ENCODE measurements at regions not wholly inside any gene's neighbourhood (a gene's known extent, or its start where the extent isn't known, plus 50 kb on each side); places are given as distances from the start of the nearest gene placed in this dataset.

DNA sequence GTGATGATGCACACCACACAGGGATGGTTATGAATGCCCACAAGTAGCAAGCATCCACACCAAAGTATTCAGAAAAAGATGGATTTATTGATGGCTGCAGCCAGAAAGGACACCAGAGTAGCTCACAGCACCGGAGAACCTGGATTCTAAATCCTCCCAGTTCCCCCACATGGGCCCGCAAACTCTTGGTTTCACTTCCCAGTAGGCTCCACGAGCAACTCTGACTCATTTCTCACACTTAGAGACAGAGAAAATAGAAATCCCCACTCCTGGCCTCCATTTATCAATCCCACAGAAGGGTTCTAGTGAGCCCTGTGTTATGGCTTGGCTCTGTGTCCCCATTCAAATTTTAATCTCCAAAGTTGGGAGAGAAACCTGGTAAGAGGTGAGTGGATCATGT is 426.7 kb upstream of the MYT1L start:
- Histone ChIP-seq H3K79me2 (no peaks in the 10 kb centered on the region), H3K4me3 (no peak overlapping the region), H3K36me3 (replicated peaks; ENCODE audit: insufficient read depth, low read depth) (no peaks in the 10 kb centered on the region), H3K9me2 (replicated peaks; ENCODE audit: insufficient read depth) (no peaks in the 10 kb centered on the region), H3K27me3 (no peaks in the 10 kb centered on the region), H3K9me3 (ENCODE audit: low read depth) (no peaks in the 10 kb centered on the region), H2AFZ (no peak overlapping the region), H3K4me2 (no peak overlapping the region), H3K4me1 (ENCODE audit: insufficient read depth) (no peaks in the 10 kb centered on the region), H4K20me1 (ENCODE audit: insufficient read depth, poor library complexity, severe bottlenecking) (no peaks in the 10 kb centered on the region), H3K27ac (no peak overlapping the region)
- WGBS (ENCODE audit: low lambda C conversion rate, missing lambda C conversion rate): 80% methylated on average over 3 of the region's 3 CpGs
- TF ChIP-seq EZH2phosphoT487 (IDR thresholded peaks at IDR 0.05; ENCODE audit: low read depth, severe bottlenecking, unreplicated experiment) (no peak), EZH2 (IDR thresholded peaks at IDR 0.05; ENCODE audit: borderline replicate concordance) (no peak)
- TF ChIP-seq, protein P1, sequence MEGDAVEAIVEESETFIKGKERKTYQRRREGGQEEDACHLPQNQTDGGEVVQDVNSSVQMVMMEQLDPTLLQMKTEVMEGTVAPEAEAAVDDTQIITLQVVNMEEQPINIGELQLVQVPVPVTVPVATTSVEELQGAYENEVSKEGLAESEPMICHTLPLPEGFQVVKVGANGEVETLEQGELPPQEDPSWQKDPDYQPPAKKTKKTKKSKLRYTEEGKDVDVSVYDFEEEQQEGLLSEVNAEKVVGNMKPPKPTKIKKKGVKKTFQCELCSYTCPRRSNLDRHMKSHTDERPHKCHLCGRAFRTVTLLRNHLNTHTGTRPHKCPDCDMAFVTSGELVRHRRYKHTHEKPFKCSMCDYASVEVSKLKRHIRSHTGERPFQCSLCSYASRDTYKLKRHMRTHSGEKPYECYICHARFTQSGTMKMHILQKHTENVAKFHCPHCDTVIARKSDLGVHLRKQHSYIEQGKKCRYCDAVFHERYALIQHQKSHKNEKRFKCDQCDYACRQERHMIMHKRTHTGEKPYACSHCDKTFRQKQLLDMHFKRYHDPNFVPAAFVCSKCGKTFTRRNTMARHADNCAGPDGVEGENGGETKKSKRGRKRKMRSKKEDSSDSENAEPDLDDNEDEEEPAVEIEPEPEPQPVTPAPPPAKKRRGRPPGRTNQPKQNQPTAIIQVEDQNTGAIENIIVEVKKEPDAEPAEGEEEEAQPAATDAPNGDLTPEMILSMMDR (IDR thresholded peaks at IDR 0.05; ENCODE audit: poor library complexity): no peak
- no peak for DNase-seq (ENCODE audit: low spot score)

- H3K27ac ChIP-seq: no peak overlapping the region
- TF ChIP-seq EZH2phosphoT487 (IDR thresholded peaks at IDR 0.05; ENCODE audit: low read depth, severe bottlenecking, unreplicated experiment): no peak
- no peak for TF ChIP-seq EZH2 (IDR thresholded peaks at IDR 0.05; ENCODE audit: borderline replicate concordance)
- TF ChIP-seq, protein P1 (IDR thresholded peaks at IDR 0.05; ENCODE audit: poor library complexity): no peak
- H3K4me1 ChIP-seq (ENCODE audit: insufficient read depth): no peaks in the 10 kb centered on the region
- H3K4me3 ChIP-seq: no peak overlapping the region
- WGBS (ENCODE audit: low lambda C conversion rate, missing lambda C conversion rate): 89% methylated on average over 7 of the region's 7 CpGs
- H3K4me2 ChIP-seq: no peak overlapping the region
- H3K27me3 ChIP-seq: no peaks in the 10 kb centered on the region
- no peaks in the 10 kb centered on the region for H4K20me1 ChIP-seq (ENCODE audit: insufficient read depth, poor library complexity, severe bottlenecking)
- H3K9me2 ChIP-seq (replicated peaks; ENCODE audit: insufficient read depth): no peaks in the 10 kb centered on the region
- no peak for DNase-seq (ENCODE audit: low spot score)
- H3K36me3 ChIP-seq (replicated peaks; ENCODE audit: insufficient read depth, low read depth): no peaks in the 10 kb centered on the region
- no peaks in the 10 kb centered on the region for H3K9me3 ChIP-seq (ENCODE audit: low read depth)
- no peaks in the 10 kb centered on the region for H3K79me2 ChIP-seq
- H2AFZ ChIP-seq: no peak overlapping the region
Measured at GRCh38 chr2:2756886-2757285, 425.8 kb upstream of the MYT1L start.

- no peak overlapping the region for H2AFZ ChIP-seq
- DNase-seq (ENCODE audit: low spot score): no peak
- no peaks in the 10 kb centered on the region for H4K20me1 ChIP-seq (ENCODE audit: insufficient read depth, poor library complexity, severe bottlenecking)
- H3K79me2 ChIP-seq: no peaks in the 10 kb centered on the region
- TF ChIP-seq EZH2 (IDR thresholded peaks at IDR 0.05; ENCODE audit: borderline replicate concordance) (no peak), EZH2phosphoT487 (IDR thresholded peaks at IDR 0.05; ENCODE audit: low read depth, severe bottlenecking, unreplicated experiment) (no peak)
- TF ChIP-seq, protein P1 (IDR thresholded peaks at IDR 0.05; ENCODE audit: poor library complexity): no peak
- no peaks in the 10 kb centered on the region for H3K9me2 ChIP-seq (replicated peaks; ENCODE audit: insufficient read depth)
- no peak overlapping the region for H3K4me3 ChIP-seq
- no peak overlapping the region for H3K4me2 ChIP-seq
- H3K36me3 ChIP-seq (replicated peaks; ENCODE audit: insufficient read depth, low read depth): no peaks in the 10 kb centered on the region
- no peaks in the 10 kb centered on the region for H3K4me1 ChIP-seq (ENCODE audit: insufficient read depth)
- no peak overlapping the region for H3K27ac ChIP-seq
- WGBS (ENCODE audit: low lambda C conversion rate, missing lambda C conversion rate): 75% methylated on average over 5 of the region's 5 CpGs
- H3K27me3 ChIP-seq: no peaks in the 10 kb centered on the region
- no peaks in the 10 kb centered on the region for H3K9me3 ChIP-seq (ENCODE audit: low read depth)
Measured at GRCh38 chr2:2755990-2756389, 424.9 kb upstream of the MYT1L start.

DNA sequence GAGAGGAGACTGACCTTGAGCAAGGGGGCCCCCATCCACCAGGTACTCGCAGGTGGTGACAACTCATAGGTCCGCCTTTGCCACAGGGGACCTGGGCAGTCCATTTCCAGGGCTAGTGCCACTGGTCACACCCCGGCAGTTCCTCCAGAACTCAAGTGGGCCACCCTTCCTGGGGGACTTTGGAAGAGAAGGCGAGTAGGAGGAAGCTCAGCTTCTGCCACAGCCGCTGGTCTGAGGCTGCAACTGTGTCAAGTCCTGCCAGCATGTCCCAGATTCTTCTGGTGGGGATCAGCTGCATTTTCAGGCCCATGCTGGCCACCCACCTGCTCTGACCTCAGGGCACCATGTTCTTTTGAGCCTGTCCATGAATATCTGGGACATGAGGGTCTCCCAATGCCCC is 423.9 kb upstream of the MYT1L start:
- H3K4me3 ChIP-seq: no peak overlapping the region
- 79% methylated on average over 5 of the region's 5 CpGs for WGBS (ENCODE audit: low lambda C conversion rate, missing lambda C conversion rate)
- H3K9me2 ChIP-seq (replicated peaks; ENCODE audit: insufficient read depth): no peaks in the 10 kb centered on the region
- no peak for DNase-seq (ENCODE audit: low spot score)
- no peaks in the 10 kb centered on the region for H4K20me1 ChIP-seq (ENCODE audit: insufficient read depth, poor library complexity, severe bottlenecking)
- no peaks in the 10 kb centered on the region for H3K36me3 ChIP-seq (replicated peaks; ENCODE audit: insufficient read depth, low read depth)
- H3K27me3 ChIP-seq: no peaks in the 10 kb centered on the region
- no peaks in the 10 kb centered on the region for H3K9me3 ChIP-seq (ENCODE audit: low read depth)
- TF ChIP-seq, protein P1 (IDR thresholded peaks at IDR 0.05; ENCODE audit: poor library complexity): no peak
- TF ChIP-seq EZH2 (IDR thresholded peaks at IDR 0.05; ENCODE audit: borderline replicate concordance): no peak
- no peak for TF ChIP-seq EZH2phosphoT487 (IDR thresholded peaks at IDR 0.05; ENCODE audit: low read depth, severe bottlenecking, unreplicated experiment)
- H2AFZ ChIP-seq: no peak overlapping the region
- H3K4me2 ChIP-seq: no peak overlapping the region
- H3K4me1 ChIP-seq (ENCODE audit: insufficient read depth): no peaks in the 10 kb centered on the region
- H3K79me2 ChIP-seq: no peaks in the 10 kb centered on the region
- H3K27ac ChIP-seq: no peak overlapping the region
